ENCODE measurements at regions not wholly inside any gene's neighbourhood (a gene's known extent, or its start where the extent isn't known, plus 50 kb on each side); places are given as distances from the start of the nearest gene placed in this dataset.
"Not testable (repeated sequence)": the region's sequence is repeated elsewhere in the genome, so short reads cannot be mapped to it uniquely, and the experiment has no call there.

DNA sequence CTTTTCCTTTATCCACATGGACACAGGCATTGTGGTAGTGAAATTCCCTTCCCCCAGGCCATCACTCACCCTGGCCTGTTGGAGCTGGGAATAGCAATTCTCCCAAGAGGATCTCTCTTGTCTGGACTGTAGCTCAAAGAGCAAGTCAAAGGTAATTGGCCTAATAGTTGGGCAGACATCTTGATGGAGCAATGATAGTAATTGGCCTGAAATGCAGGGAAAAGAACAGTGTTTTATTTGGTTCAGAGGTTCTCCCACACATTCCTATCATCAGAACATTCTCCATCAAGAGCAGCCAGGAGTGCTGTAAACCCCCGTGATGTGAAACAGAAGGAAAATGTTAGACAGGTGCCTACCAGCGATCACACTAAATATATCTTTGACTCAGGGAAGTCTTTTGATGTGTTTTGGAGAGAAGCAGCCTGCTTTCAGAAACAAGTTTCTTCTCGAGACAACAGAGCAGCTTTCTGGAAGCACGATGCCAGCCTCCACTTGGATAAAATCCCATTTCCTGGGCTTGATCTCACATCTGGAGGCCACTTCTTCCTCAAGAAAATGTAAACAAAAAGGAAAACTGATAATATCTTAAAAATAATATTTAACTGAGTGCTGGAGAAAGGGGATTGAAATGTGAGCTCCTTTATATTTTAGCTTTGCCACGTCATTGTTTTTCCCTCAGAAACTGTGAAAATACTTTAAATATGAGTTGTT lies 198.1 kb upstream of the WWC1 start:
- DNase-seq (ENCODE audit: low spot score), result no peak

DNA sequence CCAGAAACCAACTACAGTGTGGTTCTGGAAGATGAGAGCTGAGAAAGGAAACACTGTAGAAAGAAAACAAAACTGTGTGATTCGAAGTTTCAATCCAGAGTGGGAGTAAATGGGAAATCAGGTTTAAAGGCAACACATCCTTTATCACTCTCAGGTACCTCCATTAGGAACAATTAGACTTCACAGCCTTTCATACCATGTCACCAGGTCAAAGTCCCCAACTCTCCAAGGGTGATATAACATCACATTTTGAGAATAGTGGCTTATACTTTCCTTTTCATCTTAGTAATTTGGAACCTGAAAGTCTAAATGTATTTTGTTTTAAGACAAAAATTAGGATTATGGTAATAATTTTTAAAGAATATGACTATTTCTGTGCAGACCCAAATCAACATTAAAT lies 194.9 kb upstream of the WWC1 start:
- no peak for DNase-seq (ENCODE audit: low spot score)

GRCh38 chr5:168097876-168098653 lies 193.4 kb upstream of the WWC1 start:
- DNase-seq (ENCODE audit: low spot score), result no peak

- no peak for DNase-seq (ENCODE audit: low spot score)
Measured at GRCh38 chr5:168101352-168101751, 190.1 kb upstream of the WWC1 start.

- not testable (repeated sequence) for DNase-seq (ENCODE audit: low spot score)
Measured at GRCh38 chr5:168103018-168103417, 188.4 kb upstream of the WWC1 start.

DNA sequence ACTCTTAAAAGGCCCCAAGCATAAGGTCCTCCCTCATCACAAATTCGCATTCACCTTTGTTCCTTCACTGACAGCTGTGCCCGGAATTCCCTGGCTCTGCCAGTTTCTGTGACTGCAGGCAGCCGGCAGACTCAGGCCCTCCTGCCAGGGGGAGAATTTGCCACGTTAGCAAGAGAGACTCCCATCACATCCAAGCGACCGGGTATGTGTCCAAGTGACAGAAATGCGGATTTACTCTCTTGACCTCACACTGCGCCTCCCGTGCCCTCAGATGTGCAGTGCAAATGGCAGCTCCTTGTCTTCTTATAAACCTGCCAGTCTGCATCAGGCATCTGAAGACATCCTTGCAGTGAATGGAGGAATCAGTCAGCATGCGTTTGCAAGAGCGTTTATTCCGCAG lies 187.1 kb upstream of the WWC1 start:
- DNase-seq (ENCODE audit: low spot score), result no peak

DNA sequence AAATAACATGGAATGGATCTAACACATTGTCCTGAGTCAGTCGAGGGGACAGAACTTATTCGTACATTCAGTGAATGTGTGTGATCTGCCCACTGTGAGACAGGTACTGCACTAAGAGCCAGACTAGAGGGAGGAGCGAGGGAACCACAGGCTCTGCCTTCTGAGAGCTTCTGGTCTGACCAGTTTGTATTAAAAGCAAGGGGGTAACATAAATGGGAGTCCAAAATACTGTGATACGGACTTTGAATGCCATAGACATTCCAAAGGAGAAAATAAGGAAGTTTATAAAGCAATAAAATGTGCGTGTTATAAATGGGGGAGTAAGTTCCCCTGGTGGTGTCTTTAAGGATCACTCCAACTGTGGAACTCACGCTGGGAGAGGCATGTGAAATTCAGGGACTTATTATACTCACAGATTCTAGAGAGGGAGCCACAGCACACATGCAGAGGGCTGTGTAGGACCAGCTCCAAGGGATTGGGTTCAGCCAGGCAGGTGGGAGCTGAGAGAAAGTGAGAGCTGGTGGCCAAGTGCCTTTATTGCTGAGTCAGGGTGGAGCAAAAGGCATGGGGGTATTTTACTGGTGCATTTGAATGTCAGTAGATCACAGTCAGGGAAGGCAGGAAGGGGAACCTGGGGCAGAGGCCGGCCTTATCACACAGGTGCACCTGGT lies 186.5 kb upstream of the WWC1 start:
- no peak for DNase-seq (ENCODE audit: low spot score)

GRCh38 chr5:168106008-168106761 lies 185.3 kb upstream of the WWC1 start:
- no peak for DNase-seq (ENCODE audit: low spot score)

DNA sequence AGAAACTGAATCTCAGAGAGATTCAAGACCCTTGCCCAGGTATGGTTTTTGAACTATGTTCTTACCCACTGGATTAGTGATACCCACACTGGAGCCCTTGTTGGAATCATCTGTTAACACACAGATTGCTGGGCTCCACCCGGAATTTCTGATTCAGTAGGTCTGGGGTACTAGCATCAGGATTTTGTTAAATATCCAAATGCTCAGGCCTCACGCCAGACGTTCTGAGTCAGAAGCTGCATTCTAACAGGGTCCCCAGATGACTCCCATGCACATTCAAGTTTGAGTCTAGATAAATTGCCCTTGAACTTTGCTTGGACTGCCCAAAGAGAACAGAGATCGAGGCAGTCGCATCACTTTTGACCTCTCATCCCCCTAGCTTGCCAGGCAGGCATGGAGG lies 182.0 kb upstream of the WWC1 start:
- DNase-seq (ENCODE audit: low spot score), result no peak

GRCh38 chr5:168110384-168110783 lies 181.1 kb upstream of the WWC1 start:
- no peak for DNase-seq (ENCODE audit: low spot score)

GRCh38 chr5:168110870-168111832 lies 180.3 kb upstream of the WWC1 start:
- DNase-seq (ENCODE audit: low spot score), result no peak

- DNase-seq (ENCODE audit: low spot score), result peak; percentile 7
Measured at GRCh38 chr5:168114444-168115017, 176.9 kb upstream of the WWC1 start.

GRCh38 chr5:168117469-168117868 lies 174.0 kb upstream of the WWC1 start:
- no peak for DNase-seq (ENCODE audit: low spot score)

DNA sequence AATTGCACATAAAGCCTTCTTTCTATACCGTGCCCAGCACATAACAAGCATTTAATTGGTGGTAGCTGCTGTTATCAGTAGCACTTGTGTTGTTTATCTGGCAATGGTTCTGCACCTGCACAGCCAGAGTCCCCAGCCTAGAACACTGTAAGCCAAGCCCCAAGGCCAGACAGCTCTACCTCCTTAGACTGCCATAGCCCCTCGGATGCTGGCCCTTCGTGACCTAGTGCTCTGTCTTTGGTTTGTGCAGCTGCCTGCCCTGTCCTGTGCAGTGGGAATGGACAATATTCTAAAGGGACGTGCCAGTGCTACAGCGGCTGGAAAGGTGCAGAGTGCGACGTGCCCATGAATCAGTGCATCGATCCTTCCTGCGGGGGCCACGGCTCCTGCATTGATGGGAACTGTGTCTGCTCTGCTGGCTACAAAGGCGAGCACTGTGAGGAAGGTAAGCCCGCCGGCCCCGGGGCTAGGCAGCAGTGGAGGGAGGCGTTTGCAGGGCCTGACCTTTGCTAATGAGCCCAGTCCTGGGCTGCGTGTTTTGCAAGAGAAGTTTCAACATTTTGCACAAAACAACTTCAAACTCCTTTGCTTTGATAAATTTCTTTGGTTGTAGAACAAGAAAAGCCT lies 173.3 kb upstream of the WWC1 start:
- DNase-seq (ENCODE audit: low spot score), result no peak

- no peak for DNase-seq (ENCODE audit: low spot score)
Measured at GRCh38 chr5:168120401-168121137, 170.9 kb upstream of the WWC1 start.

DNA sequence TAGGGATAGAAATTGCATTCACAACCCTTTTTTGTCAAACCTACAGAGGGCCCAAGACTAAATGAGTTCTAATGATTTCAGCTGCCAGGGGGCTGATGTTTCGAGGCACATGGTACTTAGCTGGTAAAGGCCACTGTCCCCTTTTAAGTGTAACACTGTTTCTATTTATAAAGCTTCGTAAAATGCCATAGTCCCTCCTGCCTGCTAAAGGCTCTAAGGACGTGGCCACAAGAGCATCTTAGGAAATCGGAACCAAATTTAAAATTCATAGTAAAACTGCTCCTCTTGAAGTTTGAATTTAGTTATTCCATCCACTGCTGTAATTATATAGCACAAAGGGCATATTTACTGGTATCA lies 170.3 kb upstream of the WWC1 start:
- DNase-seq (ENCODE audit: low spot score), result no peak

- no peak for DNase-seq (ENCODE audit: low spot score)
Measured at GRCh38 chr5:168123631-168124528, 167.6 kb upstream of the WWC1 start.

DNA sequence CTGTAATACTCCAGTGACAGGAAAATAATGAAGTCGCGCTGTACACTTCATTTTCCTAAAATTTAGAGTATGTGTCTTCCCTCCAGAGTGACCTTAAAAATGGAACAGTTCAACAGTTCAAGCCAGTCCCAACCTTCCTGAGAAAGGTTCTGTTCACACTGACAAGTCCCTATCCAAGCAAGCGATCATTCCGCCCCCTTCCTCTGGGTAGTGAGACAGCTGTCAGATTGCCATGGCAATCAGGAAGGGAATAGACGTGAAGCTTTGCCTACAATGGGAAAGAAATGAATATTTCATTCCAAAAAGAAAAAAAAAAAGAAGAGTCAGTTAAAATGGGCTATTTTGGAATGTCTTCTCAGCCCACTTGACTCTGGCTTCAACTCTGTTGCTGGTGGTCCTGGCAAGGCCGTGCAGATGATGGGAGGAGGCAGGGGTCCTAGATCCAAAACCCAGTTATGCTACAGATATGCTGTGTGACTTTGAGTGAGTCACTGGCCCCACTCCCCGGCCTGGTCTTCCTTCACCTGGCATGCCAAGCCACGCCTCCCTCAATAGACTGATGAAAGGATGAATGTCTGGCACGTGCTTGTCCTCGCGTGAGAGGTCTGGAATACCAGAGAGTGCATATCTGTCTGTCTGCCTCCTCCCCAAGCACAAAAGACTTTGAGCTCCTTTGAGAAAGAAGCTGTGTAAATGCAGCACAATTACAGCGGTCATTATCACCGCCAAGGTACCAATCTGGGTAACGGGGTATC lies 165.8 kb upstream of the WWC1 start:
- no peak for DNase-seq (ENCODE audit: low spot score)

Data from hepatic stellate cell (primary cell).